GM12878 (cell line): ENCODE measurements at regions not wholly inside any gene's neighbourhood (a gene's known extent, or its start where the extent isn't known, plus 50 kb on each side); places are given as distances from the start of the nearest gene placed in this dataset.

Experiments used
- ATAC-seq: fragments of 200-7000 bp; cut with Tn5 transposase; 3 replicates; pipeline ENCODE4 v1.9.1; 2020; ENCODE audit warnings: mild to moderate bottlenecking, moderate library complexity
- BruUV-seq: library from RNA; stranded (reverse); fragments of 400-500 nt; replicated peaks from 2 replicates; lab custom pipeline; 2021; lab: Mats Ljungman, UMichigan
- CTCF ChIA-PET: fragments of 300-600 bp; sonication (Branson Sonifier 250); formaldehyde crosslinking; extraction: SDS; loops from one replicate; lab custom pipeline; 2021; ENCODE audit warnings: inconsistent platforms; lab: Yijun Ruan, JAX
- POLR2A ChIA-PET: fragments of 350-600 bp; formaldehyde crosslinking; extraction: SDS; loops from one replicate; lab custom pipeline; 2021; ENCODE audit warnings: inconsistent platforms; lab: Charles Lee
- RAD21 ChIA-PET: fragments of 300-600 bp; sonication (Branson Sonifier 250); formaldehyde crosslinking; loops from one replicate; lab custom pipeline; 2023; ENCODE audit warnings: antibody characterized with exemption; ENCODE audit not compliant: unreplicated experiment; lab: Charles Lee
- SMC1A ChIA-PET: fragments of 300-600 bp; sonication (Branson Sonifier 250); formaldehyde crosslinking; loops from one replicate; lab custom pipeline; 2023; ENCODE audit not compliant: unreplicated experiment, uncharacterized antibody; lab: Charles Lee
- DNase-seq: peaks from one replicate; pipeline ENCODE4 v3.0.0-alpha.2; 2011; ENCODE audit warnings: low read depth, low spot score
- FAIRE-seq: peaks from 3 replicates; lab custom pipeline; 2011; peaks lifted over from hg19 to GRCh38; lab: Jason Lieb, UNC
- H2AFZ ChIP-seq: 2 replicates; pipeline ENCODE4 v1.6.0; 2011; ENCODE audit warnings: low read depth, low read length, control low read depth; ENCODE audit not compliant: control insufficient read depth
- H3K27ac ChIP-seq: 2 replicates; pipeline ENCODE4 v1.5.1; 2011; ENCODE audit warnings: control low read depth; ENCODE audit not compliant: control insufficient read depth, insufficient read depth
- H3K27me3 ChIP-seq, 2 experiments: replicated peaks in 1 of 2; 2 replicates each; pipeline versions ENCODE4 v1.6.0 to v1.6.1; 2011; ENCODE audit warnings: low read length in 1 of 2; ENCODE audit not compliant: control insufficient read depth in 2 of 2, insufficient read depth in 2 of 2
- H3K36me3 ChIP-seq, 2 experiments: 2 replicates each; pipeline ENCODE4 v1.5.1; 2011; ENCODE audit warnings: low read length in 1 of 2; ENCODE audit not compliant: control insufficient read depth in 2 of 2, insufficient read depth in 2 of 2
- H3K4me1 ChIP-seq: 2 replicates; pipeline ENCODE4 v1.6.1; 2011; ENCODE audit warnings: mild to moderate bottlenecking, low read length, moderate library complexity, mixed read lengths; ENCODE audit not compliant: control insufficient read depth, insufficient read depth
- H3K4me2 ChIP-seq: 2 replicates; pipeline ENCODE4 v1.6.0; 2011; ENCODE audit warnings: control low read depth; ENCODE audit not compliant: control insufficient read depth, insufficient read depth
- H3K4me3 ChIP-seq: fragments of 200-600 bp; sonication (generic); 2 replicates; pipeline ENCODE4 v1.5.1; 2016
- H3K79me2 ChIP-seq: 2 replicates; pipeline ENCODE4 v1.6.0; 2011; ENCODE audit warnings: low read length; ENCODE audit not compliant: control insufficient read depth, insufficient read depth
- H3K9ac ChIP-seq: 2 replicates; pipeline ENCODE4 v1.8.0; 2011; ENCODE audit warnings: low read length, control low read depth, mixed read lengths; ENCODE audit not compliant: control insufficient read depth, insufficient read depth
- H3K9me3 ChIP-seq: replicated peaks from 3 replicates; pipeline ENCODE4 v1.5.1; 2011; ENCODE audit warnings: mild to moderate bottlenecking, low read length; ENCODE audit not compliant: control insufficient read depth, insufficient read depth
- H4K20me1 ChIP-seq: 2 replicates; pipeline ENCODE4 v1.6.0; 2011; ENCODE audit not compliant: control insufficient read depth, insufficient read depth
- CBFB ChIP-seq: IDR thresholded peaks from 2 replicates; pipeline ENCODE4 v1.6.1; 2016; ENCODE audit warnings: antibody characterized with exemption, low read depth
- CBX5 ChIP-seq: sonication (generic); IDR thresholded peaks from 2 replicates; pipeline ENCODE4 v1.6.1; 2016; ENCODE audit warnings: low read depth, moderate library complexity, mild to moderate bottlenecking, inconsistent platforms
- CHD4 ChIP-seq: fragments of 200-600 bp; sonication (generic); IDR thresholded peaks from 2 replicates; pipeline ENCODE4 v1.6.1; 2016; ENCODE audit warnings: mild to moderate bottlenecking
- CREB1 ChIP-seq: IDR thresholded peaks from 2 replicates; pipeline ENCODE4 v1.6.1; 2012; ENCODE audit warnings: low read depth, mild to moderate bottlenecking, inconsistent platforms
- ESRRA ChIP-seq: IDR thresholded peaks from 2 replicates; pipeline ENCODE4 v1.6.1; 2012; ENCODE audit warnings: mild to moderate bottlenecking, low read length, improper control_type of control experiment
- FOXK2 ChIP-seq: fragments of 450-650 bp; IDR thresholded peaks from 2 replicates; pipeline ENCODE4 v1.6.1; 2017; ENCODE audit warnings: mild to moderate bottlenecking, moderate library complexity
- GATAD2B ChIP-seq: fragments of 450-650 bp; conservative IDR thresholded peaks from 2 replicates; pipeline ENCODE4 v1.6.1; 2017; ENCODE audit warnings: low read depth, mild to moderate bottlenecking, moderate library complexity
- HCFC1 ChIP-seq: fragments of 150-350 bp; IDR thresholded peaks from 2 replicates; pipeline ENCODE4 v1.6.1; 2014; ENCODE audit warnings: low read length
- HSF1 ChIP-seq: fragments of 150-350 bp; IDR thresholded peaks from 2 replicates; pipeline ENCODE4 v1.6.1; 2014; ENCODE audit warnings: mild to moderate bottlenecking, low read depth, low read length
- MEF2B ChIP-seq: fragments of 450-650 bp; IDR thresholded peaks from 2 replicates; pipeline ENCODE4 v1.6.1; 2018; ENCODE audit warnings: mild to moderate bottlenecking, moderate library complexity; ENCODE audit not compliant: partially characterized antibody, poor library complexity, severe bottlenecking
- NFYB ChIP-seq: IDR thresholded peaks from 2 replicates; pipeline ENCODE4 v1.6.1; 2011; ENCODE audit warnings: low read depth, mild to moderate bottlenecking, low read length, improper control_type of control experiment, moderate library complexity; ENCODE audit not compliant: insufficient read depth
- NR2C1 ChIP-seq: fragments of 450-650 bp; IDR thresholded peaks from 2 replicates; pipeline ENCODE4 v1.6.1; 2017; ENCODE audit warnings: antibody characterized with exemption, mild to moderate bottlenecking, moderate library complexity
- PAX5 ChIP-seq: IDR thresholded peaks from 2 replicates; pipeline ENCODE4 v1.6.1; 2011; ENCODE audit warnings: low read depth, low read length, borderline replicate concordance
- RAD51 ChIP-seq: fragments of 450-650 bp; IDR thresholded peaks from 2 replicates; pipeline ENCODE4 v1.6.1; 2016; ENCODE audit warnings: moderate library complexity, mild to moderate bottlenecking, inconsistent platforms
- RBBP5 ChIP-seq: fragments of 200-600 bp; sonication (generic); conservative IDR thresholded peaks from 2 replicates; pipeline ENCODE4 v1.6.1; 2016
- SKIL ChIP-seq: fragments of 450-650 bp; IDR thresholded peaks from 2 replicates; pipeline ENCODE4 v1.6.1; 2017; ENCODE audit warnings: mild to moderate bottlenecking, low read depth, inconsistent platforms; ENCODE audit not compliant: poor library complexity, severe bottlenecking
- SP1 ChIP-seq: IDR thresholded peaks from one replicate; pipeline ENCODE4 v1.6.1; 2011; ENCODE audit warnings: low read depth, low read length
- STAT3 ChIP-seq: IDR thresholded peaks from 2 replicates; pipeline ENCODE4 v1.6.1; 2011; ENCODE audit warnings: low read depth, low read length, improper control_type of control experiment
- ZNF274 ChIP-seq: IDR thresholded peaks from one replicate; pipeline ENCODE4 v1.8.0; 2011; ENCODE audit not compliant: insufficient read length, insufficient read depth
- WGBS: methylation state at CpG from one replicate; pipeline ENCODE4 v1.1.6; 2016; ENCODE audit warnings: low lambda C conversion rate; ENCODE audit not compliant: insufficient replicate concordance, insufficient coverage; ENCODE audit errors: missing lambda C conversion rate; 5-methylcytosine and 5-hydroxymethylcytosine counted together
- in situ Hi-C: fragments of 300-500 bp; cut with MboI; formaldehyde crosslinking; loops from 9 replicates; pipeline ENCODE4 v1.14.3; 2018; ENCODE audit warnings: mixed read lengths
- intact Hi-C: fragments of 100-400 bp; cut with micrococcal nuclease; formaldehyde crosslinking; loops from one replicate; pipeline ENCODE4 v1.14.2; 2022; ENCODE audit not compliant: unreplicated experiment
- TF ChIP-seq, protein P1 (sequence below): fragments of 450-650 bp; IDR thresholded peaks from 2 replicates; pipeline ENCODE4 v1.6.1; 2017; ENCODE audit warnings: mild to moderate bottlenecking, moderate library complexity

- no peak for TF ChIP-seq FOXK2
- TF ChIP-seq, protein P1, sequence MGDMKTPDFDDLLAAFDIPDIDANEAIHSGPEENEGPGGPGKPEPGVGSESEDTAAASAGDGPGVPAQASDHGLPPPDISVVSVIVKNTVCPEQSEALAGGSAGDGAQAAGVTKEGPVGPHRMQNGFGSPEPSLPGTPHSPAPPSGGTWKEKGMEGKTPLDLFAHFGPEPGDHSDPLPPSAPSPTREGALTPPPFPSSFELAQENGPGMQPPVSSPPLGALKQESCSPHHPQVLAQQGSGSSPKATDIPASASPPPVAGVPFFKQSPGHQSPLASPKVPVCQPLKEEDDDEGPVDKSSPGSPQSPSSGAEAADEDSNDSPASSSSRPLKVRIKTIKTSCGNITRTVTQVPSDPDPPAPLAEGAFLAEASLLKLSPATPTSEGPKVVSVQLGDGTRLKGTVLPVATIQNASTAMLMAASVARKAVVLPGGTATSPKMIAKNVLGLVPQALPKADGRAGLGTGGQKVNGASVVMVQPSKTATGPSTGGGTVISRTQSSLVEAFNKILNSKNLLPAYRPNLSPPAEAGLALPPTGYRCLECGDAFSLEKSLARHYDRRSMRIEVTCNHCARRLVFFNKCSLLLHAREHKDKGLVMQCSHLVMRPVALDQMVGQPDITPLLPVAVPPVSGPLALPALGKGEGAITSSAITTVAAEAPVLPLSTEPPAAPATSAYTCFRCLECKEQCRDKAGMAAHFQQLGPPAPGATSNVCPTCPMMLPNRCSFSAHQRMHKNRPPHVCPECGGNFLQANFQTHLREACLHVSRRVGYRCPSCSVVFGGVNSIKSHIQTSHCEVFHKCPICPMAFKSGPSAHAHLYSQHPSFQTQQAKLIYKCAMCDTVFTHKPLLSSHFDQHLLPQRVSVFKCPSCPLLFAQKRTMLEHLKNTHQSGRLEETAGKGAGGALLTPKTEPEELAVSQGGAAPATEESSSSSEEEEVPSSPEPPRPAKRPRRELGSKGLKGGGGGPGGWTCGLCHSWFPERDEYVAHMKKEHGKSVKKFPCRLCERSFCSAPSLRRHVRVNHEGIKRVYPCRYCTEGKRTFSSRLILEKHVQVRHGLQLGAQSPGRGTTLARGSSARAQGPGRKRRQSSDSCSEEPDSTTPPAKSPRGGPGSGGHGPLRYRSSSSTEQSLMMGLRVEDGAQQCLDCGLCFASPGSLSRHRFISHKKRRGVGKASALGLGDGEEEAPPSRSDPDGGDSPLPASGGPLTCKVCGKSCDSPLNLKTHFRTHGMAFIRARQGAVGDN, result no peak
- no peak for TF ChIP-seq SKIL
- TF ChIP-seq ZNF274, result no peak
- no peak for TF ChIP-seq NR2C1
- TF ChIP-seq, all 136 proteins: peak for 0
These were observed 156.5 kb upstream of the PRDM1 start (continued) for GRCh38 chr6:105929626-105930025.

DNA sequence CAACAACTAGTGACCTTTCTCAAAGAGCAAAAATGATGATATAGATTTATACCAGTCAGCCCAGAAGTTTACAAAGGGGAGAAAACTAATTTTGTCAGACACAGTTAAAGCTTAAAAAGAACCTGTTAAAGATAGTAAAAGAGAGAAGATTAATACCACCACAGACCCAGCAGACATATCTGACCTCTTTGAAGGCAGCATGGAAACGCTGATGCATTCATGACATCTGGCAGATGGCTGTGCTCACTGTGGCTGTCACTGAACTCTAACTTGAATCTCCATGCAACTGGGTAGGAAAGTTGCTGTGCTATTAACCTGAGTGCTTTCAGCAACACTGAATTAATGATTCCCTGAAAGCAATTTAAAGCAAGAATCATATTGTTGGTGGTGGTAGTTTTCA is 159.8 kb upstream of the PRDM1 start:
- intact Hi-C loops (no loop called here), in situ Hi-C loops (no loop called here)
- POLR2A ChIA-PET, result no interaction called here
- H3K4me1 ChIP-seq, result no peaks in the 10 kb centered on the region
- WGBS, result 0% methylated on average over 1 of the region's 1 CpG
- peaks cover 2 to 3% of the 10 kb centered on the region in 2 experiments; a peak in 3 of 4 replicates for H3K27me3 ChIP-seq
- H3K4me3 ChIP-seq, result no peak overlapping the region
- H3K9me3 ChIP-seq, result no peaks in the 10 kb centered on the region
- SMC1A ChIA-PET, result no interaction called here
- CTCF ChIA-PET, result interaction anchor here (1.0 kb wide), 1 partner anchor 157 kb away, joined by 3 read pairs; no protein-coding TSS in a partner anchor
- H3K27ac ChIP-seq, result no peak overlapping the region
- H3K79me2 ChIP-seq, result no peaks in the 10 kb centered on the region
- RAD21 ChIA-PET, result no interaction called here
- ATAC-seq (no peak), DNase-seq (no peak), FAIRE-seq (no peak)
- no peaks in the 10 kb centered on the region for H3K36me3 ChIP-seq
- H4K20me1 ChIP-seq, result no peaks in the 10 kb centered on the region
- no TSS peak for BruUV-seq
- H2AFZ ChIP-seq, result no peak overlapping the region
- H3K4me2 ChIP-seq, result no peak overlapping the region
- no peak overlapping the region for H3K9ac ChIP-seq
- TF ChIP-seq HSF1 (no peak), ESRRA (no peak), CHD4 (no peak), CBFB (no peak), CBX5 (no peak), STAT3 (no peak), GATAD2B (no peak), CREB1 (no peak), HCFC1 (no peak), NFYB (no peak), PAX5 (no peak), SP1 (no peak), RAD51 (no peak), RBBP5 (no peak), MEF2B (no peak)
